ENCODE measurements at regions not wholly inside any gene's neighbourhood (a gene's known extent, or its start where the extent isn't known, plus 50 kb on each side); places are given as distances from the start of the nearest gene placed in this dataset.
"Not testable (repeated sequence)": the region's sequence is repeated elsewhere in the genome, so short reads cannot be mapped to it uniquely, and the experiment has no call there.

DNA sequence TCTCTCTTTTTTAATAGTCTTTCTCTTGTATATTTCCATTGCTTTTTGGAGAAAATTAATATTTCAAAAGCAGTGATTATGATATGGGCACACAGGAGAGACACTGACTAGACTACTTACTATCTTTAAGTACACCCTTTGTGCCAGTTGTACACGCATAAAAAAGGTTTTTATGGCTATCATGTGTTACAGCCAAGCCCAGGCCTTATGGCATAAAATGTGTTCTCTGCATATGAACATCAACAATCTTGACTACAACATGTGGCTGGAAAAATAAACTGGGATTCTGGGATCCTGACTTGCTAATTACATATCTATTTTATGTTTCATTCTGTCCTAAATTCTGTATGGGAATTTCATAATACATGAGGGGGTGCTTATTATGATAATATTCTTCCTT is 1401.8 kb downstream of the SLITRK5 start:
- peak in 1 of 2 donors; percentile 9 for DNase-seq

GRCh38 chr13:89076622-89077021 is 1405.5 kb downstream of the SLITRK5 start:
- DNase-seq = no peak

DNA sequence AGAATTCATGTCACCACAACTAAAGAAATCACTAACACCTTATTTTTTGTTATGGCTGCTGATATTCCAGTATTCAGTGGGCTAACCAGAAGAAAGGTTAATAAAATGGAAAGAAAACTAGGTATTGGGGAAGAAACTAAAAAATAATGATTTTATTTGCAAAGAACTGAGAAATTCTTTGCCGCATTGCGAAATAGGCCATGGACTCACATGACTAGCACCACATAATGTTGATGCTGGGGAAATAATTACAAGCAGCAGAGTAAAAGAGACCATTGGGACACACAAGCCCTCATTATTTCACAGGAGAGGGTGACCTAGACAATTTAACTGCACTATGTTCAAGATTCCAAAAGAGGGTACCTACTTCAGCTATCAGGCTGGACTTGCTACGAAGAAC is 1411.5 kb downstream of the SLITRK5 start:
- DNase-seq = no peak

GRCh38 chr13:89088107-89088506 is 1416.9 kb downstream of the SLITRK5 start:
- not testable (repeated sequence) for DNase-seq

- no peak for DNase-seq
Measured at GRCh38 chr13:89097994-89098393, 1426.8 kb downstream of the SLITRK5 start.

DNA sequence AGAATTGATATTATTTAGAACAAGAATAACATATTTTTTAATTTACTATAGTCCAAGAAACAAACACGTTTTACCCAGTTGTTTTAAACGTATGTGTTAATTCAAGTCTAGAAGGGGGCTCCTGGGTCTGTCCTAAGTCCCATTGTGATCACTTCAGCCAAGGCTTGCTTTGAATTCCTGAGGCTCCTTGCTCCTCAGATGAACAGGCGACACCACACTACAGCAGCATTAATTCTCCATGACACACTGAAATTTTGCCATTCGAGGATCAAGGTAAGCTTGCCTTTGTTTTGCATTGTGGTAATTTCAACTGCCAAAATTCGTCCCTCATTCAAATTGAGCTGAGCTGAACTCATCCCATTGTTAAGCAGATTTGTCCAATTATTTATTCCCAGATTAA is 1442.6 kb downstream of the SLITRK5 start:
- DNase-seq = no peak

DNA sequence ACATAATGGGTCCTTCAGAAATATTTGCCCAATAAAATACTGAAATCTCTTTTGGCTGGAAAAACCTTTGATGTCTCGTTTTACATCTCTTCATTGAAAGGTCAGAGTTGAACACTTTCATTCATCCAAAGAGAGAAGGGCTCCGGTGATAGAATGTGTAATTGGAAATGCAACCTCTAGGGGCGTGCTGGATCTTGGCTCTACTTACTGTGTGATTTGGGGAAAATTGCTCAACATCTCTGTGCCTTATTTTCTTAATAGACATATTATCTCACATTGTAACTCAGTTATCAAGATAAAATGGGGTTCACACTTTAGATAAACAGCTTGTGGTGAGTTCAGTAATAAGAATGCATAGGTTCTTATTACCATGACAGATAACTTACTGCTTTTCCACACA is 1444.1 kb downstream of the SLITRK5 start:
- DNase-seq = no peak

DNA sequence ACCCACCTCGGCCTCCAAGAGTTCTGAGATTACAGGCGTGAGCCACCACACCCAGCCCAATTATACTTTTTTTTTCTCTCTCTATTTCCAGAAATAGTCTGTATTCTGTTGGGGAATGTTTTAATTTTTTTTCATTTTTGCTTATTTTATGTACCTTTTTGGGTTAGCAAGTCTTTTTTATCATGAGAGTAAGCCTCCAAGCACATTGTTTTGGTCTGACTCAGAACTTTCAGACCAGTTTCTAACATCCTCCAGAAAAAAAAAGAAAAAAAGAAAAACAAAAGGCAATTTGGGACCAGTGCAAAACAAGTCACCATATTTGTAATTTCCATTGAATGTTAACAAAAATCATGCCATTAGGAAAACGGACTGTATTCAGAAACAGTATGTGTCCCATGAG is 1465.5 kb downstream of the SLITRK5 start:
- DNase-seq = no peak

GRCh38 chr13:89150362-89150761 is 1479.2 kb downstream of the SLITRK5 start:
- no peak for DNase-seq

DNA sequence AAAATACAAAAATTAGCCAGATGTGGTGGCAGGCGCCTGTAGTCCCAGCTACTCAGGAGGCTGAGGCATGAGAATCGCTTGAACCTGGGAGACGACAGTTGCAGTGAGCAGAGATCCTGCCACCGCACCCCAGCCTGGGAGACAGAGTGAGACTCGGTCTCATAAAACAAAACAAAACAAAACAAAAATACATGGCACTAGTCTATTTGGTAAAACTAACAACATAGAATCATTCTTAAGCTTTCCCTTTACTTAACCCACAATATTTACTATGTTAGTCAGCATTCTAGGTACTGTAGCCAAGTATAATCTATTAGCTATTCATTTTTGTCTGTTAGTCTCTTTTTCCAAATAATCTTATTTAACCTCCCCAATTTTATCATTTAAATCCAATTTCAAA is 1482.8 kb downstream of the SLITRK5 start:
- no peak for DNase-seq

- no peak for DNase-seq
Measured at GRCh38 chr13:89163096-89163495, 1491.9 kb downstream of the SLITRK5 start.

GRCh38 chr13:89165685-89166084 is 1494.5 kb downstream of the SLITRK5 start:
- DNase-seq = no peak

DNA sequence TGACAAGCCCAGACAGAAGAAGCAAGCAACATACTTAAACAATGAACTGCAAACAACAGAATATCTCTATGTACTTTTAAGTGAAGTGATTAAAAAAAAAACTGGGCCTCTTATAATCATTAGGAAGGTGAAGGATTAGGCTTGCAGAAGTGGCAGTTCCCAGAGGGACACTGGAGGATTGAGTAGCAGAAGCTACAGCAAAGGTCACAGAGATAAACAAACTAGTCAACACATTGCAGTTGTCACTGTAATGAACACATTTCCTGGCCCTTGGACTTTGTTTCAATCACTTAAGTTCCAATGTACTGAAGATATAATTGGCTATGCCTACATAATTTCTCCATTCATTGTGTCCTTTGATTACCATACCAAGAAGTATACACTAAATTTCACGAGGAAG is 1498.8 kb downstream of the SLITRK5 start:
- no peak for DNase-seq

GRCh38 chr13:89181041-89181440 is 1509.9 kb downstream of the SLITRK5 start:
- no peak for DNase-seq

DNA sequence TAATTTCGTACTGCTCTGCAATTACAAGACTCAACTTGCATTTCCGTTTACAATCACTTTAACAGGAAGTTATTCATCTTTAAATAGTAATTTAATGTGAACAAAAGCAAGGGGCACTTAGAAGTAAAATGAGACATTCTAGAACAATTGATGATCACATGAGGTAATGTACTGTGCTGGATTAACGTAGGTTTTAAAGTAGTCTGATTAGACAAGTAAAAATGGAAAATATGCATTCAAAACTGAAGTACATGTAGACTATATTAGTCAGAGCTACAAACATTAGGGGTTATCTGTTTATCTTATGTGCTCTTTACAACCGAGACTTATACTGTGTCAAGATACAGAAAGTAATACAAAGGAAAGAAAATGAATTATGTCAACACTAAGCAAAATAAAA is 1528.0 kb downstream of the SLITRK5 start:
- no peak for DNase-seq

DNA sequence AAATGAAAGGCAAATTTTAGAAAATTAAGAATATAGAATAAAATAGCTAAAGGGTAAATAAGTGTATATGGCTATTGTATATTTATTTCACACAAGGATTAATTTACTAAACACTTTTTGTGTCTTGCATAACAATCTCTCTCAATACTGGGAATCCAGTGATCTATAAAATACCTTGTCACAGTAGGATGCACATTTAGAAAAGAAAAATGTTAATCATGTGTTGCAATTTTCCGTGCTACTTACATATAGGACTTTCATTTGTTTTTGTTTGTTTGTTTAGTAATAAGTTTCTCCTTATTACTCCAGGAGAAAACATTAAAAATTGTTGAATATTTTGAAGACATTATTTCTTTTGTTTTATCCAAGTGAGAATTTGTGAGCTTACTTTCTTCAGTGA is 1533.3 kb downstream of the SLITRK5 start:
- DNase-seq = no peak

- no peak for DNase-seq
Measured at GRCh38 chr13:89205856-89206520, 1534.8 kb downstream of the SLITRK5 start.

DNA sequence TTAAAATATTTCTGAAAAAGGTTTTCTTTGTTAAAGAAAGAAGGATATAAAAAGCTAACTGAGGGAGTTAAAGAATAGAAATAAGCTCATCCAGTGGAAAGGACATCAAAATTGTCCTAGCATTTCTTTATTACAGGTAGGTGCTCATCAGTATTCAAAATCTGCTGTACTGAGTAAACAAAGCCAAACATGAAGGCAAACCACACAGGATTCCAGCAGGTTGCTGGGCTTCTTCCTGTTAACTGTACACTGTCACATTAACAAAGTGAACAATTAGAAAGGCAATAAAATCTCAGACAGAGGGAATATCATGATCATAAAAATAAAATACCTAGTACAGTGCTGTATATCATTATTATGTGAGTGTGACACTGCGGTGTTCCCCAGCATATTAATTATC is 1541.0 kb downstream of the SLITRK5 start:
- no peak for DNase-seq

DNA sequence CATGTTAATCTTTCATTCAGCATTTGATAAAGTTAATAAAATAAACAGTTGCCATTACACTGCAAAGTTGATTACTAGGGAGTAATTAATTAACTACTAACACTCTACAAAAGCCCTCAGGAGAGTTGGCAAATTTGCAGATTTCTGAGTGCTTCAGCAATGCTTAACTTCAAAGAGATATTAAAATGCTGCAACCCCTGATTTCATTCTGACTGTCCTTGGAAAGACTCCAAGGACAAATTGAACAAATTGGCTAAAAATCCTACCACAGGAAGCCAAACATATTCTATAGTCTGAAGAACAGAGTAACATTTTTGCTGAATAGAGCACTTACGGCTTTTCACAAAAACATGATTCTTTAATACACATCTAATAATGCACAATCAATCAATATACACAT is 1543.0 kb downstream of the SLITRK5 start:
- no peak for DNase-seq

DNA sequence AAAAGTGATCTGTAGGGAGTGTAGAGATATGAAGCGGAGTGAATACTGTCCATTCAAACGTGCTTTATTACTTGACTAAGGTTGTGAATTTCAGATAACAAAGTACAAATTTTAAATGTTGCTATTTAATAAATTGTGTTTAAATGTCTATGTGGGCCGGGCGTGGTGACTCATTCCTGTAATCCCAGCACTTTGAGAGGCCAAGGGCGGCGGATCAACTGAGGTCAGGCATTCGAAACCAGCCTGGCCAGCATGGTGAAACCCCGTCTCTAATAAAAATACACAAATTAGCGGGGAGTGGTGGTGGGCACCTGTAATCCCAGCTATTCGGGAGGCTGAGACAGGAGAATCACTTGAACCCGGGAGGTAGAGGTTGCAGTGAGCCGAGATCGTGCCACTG is 1544.1 kb downstream of the SLITRK5 start:
- DNase-seq = not testable (repeated sequence)

- DNase-seq = no peak
Measured at GRCh38 chr13:89217813-89218212, 1546.6 kb downstream of the SLITRK5 start.

DNA sequence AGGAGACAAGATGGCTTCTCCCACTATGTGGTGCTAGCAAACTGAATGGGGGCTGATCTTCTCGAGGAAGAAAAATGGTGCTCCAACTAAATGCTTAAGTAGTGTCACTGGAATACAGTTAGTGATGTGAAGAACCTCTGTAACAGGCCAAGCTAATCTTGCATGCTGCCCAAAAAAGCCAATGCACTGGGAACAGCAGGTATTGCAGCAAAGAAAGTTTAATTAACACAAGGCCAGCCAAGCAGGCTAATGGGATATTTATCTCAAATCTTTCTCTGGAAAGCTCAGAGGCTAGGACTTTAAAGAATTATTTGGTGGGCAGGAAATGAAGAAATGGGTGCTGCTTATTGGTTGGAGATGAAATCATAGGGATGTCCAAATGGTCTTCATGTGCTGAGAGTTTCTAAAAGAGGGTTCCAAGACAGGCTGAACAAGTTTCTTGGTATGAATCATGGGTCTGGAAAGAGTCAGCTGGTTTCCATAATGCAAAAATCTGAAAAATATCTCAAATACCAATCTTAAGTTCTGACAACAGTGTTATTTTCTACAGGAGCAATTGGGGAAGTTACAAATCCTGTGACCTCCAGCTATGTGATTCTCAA is 1550.5 kb downstream of the SLITRK5 start:
- DNase-seq = no peak

DNA sequence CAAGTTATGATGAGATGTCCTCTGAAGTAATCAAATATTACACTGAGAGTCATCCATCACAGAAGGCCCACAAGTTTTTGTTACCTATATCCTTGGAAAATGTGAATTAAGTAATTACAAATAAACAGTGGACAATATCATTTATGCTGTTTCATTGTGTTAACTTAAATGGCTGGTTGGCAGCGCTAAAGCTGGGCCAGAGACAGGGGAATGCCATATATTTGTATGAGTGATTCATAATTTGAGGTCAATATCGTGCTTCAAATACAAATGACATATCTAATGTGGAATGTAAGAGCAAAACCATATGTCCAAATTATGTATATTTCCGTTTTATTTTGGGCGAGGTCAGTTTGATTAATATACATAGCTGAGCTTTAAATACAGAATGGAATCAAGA is 1556.2 kb downstream of the SLITRK5 start:
- no peak for DNase-seq

GRCh38 chr13:89238496-89238895 is 1567.3 kb downstream of the SLITRK5 start:
- DNase-seq = no peak

Measured in hippocampal formation (tissue), 2 donors.